ENCODE measurements at regions not wholly inside any gene's neighbourhood (a gene's known extent, or its start where the extent isn't known, plus 50 kb on each side); places are given as distances from the start of the nearest gene placed in this dataset.

DNA sequence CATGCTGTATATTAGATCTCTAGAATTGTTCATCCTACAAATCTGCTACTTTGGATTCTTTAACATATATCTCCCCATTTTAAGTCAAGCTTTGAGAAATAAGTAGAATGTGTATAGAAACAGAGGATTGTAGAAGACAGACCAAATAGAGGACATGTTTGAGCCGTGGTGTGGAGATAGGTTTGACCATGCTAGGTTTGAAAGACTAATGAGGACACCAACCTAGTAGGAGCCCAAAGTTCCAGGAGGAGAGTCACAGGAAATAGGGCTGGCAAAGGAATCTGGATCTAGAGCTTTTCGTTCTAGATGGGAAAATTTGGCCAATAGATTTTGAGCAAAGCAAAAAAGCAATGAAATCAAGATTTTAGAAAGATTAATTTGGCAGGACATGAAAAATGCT, 60.5 kb upstream of the TBX20 start:
- Histone ChIP-seq H2BK15ac (ENCODE audit: low read length) (no peak overlapping the region), H3K79me1 (ENCODE audit: low read depth, low read length) (no peaks in the 10 kb centered on the region), H3K27me3 (ENCODE audit: control insufficient read depth in 3 of 3, insufficient read depth in 3 of 3, low read depth in 1 of 3, low read length in 3 of 3) (no peaks in the 10 kb centered on the region), H2BK5ac (ENCODE audit: low read length) (no peak overlapping the region), H3K36me3 (replicated peaks in 1 of 2; ENCODE audit: control insufficient read depth in 2 of 2, insufficient read depth in 2 of 2, low read length in 2 of 2) (no peaks in the 10 kb centered on the region), H3K4me3 (ENCODE audit: low read length in 2 of 2) (no peak overlapping the region), H3K4me2 (ENCODE audit: insufficient read depth, low read length, poor library complexity, severe bottlenecking) (no peak overlapping the region), H2AFZ (ENCODE audit: low read length) (no peak overlapping the region), H3K9me3 (replicated peaks in 1 of 2; ENCODE audit: control insufficient read depth in 2 of 2, insufficient read depth in 1 of 2, low read depth in 1 of 2, low read length in 2 of 2) (no peaks in the 10 kb centered on the region), H3K9ac (ENCODE audit: low read depth, low read length, poor library complexity) (no peak overlapping the region), H3K4me1 (ENCODE audit: control insufficient read depth in 2 of 2, insufficient read depth in 1 of 2, low read depth in 1 of 2, low read length in 2 of 2) (peaks cover 0 to 2% of the 10 kb centered on the region in 2 donors), H2BK120ac (ENCODE audit: low read depth, low read length) (no peak overlapping the region), H3K27ac (replicated peaks; ENCODE audit: low read length) (no peak overlapping the region), H2BK12ac (ENCODE audit: low read length) (no peak overlapping the region), H3K18ac (ENCODE audit: low read length) (no peak overlapping the region), H4K8ac (ENCODE audit: low read depth, low read length) (no peak overlapping the region), H3K14ac (ENCODE audit: low read length) (no peak overlapping the region), H3K4ac (ENCODE audit: low read length) (no peak overlapping the region), H4K91ac (ENCODE audit: low read depth, low read length, poor library complexity) (no peak overlapping the region), H2AK5ac (ENCODE audit: low read depth, low read length) (no peak overlapping the region), H3K23ac (ENCODE audit: low read depth, low read length, poor library complexity) (no peak overlapping the region)
- no CpG with 5 or more reads among the region's 2 CpGs for WGBS, 2 donors (ENCODE audit: extremely low coverage in 2 of 2, insufficient read length in 2 of 2, insufficient replicate concordance in 1 of 2)
- no peak for DNase-seq (ENCODE audit: low spot score)

DNA sequence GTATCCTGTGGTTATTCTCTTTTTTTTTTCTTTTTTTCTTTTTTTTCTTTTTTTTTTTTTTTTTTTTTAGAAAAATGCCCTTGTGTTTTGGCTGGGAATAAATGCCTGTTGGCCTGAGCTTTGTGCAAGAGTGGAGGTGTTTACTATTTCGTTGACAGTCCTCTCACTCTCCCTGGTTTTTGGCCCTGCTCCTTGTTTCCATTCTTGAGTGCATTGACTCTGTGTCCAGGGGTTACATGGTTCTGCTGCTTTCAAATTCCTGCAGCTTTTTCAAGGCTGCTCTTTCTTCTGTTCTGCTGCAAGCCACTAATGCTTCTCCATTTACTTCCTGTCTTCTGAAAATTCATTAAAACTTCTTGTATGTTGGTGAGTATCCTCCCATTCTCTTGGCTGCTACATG, 59.7 kb upstream of the TBX20 start:
- H3K4me1 ChIP-seq (ENCODE audit: control insufficient read depth in 2 of 2, insufficient read depth in 1 of 2, low read depth in 1 of 2, low read length in 2 of 2): no peaks in the 10 kb centered on the region
- H4K8ac ChIP-seq (ENCODE audit: low read depth, low read length): no peak overlapping the region
- no peak overlapping the region for H3K4me2 ChIP-seq (ENCODE audit: insufficient read depth, low read length, poor library complexity, severe bottlenecking)
- no peak overlapping the region for H4K91ac ChIP-seq (ENCODE audit: low read depth, low read length, poor library complexity)
- no peak overlapping the region for H3K4me3 ChIP-seq (ENCODE audit: low read length in 2 of 2)
- no peak overlapping the region for H3K4ac ChIP-seq (ENCODE audit: low read length)
- H3K27ac ChIP-seq (replicated peaks; ENCODE audit: low read length): no peak overlapping the region
- H3K9ac ChIP-seq (ENCODE audit: low read depth, low read length, poor library complexity): no peak overlapping the region
- H2BK15ac ChIP-seq (ENCODE audit: low read length): no peak overlapping the region
- no peak overlapping the region for H3K23ac ChIP-seq (ENCODE audit: low read depth, low read length, poor library complexity)
- no peaks in the 10 kb centered on the region for H3K9me3 ChIP-seq (replicated peaks in 1 of 2; ENCODE audit: control insufficient read depth in 2 of 2, insufficient read depth in 1 of 2, low read depth in 1 of 2, low read length in 2 of 2)
- H2AFZ ChIP-seq (ENCODE audit: low read length): no peak overlapping the region
- no peak overlapping the region for H2AK5ac ChIP-seq (ENCODE audit: low read depth, low read length)
- DNase-seq (ENCODE audit: low spot score): no peak
- H2BK12ac ChIP-seq (ENCODE audit: low read length): no peak overlapping the region
- H2BK5ac ChIP-seq (ENCODE audit: low read length): no peak overlapping the region
- no peaks in the 10 kb centered on the region for H3K27me3 ChIP-seq (ENCODE audit: control insufficient read depth in 3 of 3, insufficient read depth in 3 of 3, low read depth in 1 of 3, low read length in 3 of 3)
- WGBS, 2 donors (ENCODE audit: extremely low coverage in 2 of 2, insufficient read length in 2 of 2, insufficient replicate concordance in 1 of 2): no CpG with 5 or more reads among the region's 1 CpG
- H3K36me3 ChIP-seq (replicated peaks in 1 of 2; ENCODE audit: control insufficient read depth in 2 of 2, insufficient read depth in 2 of 2, low read length in 2 of 2): no peaks in the 10 kb centered on the region
- H2BK120ac ChIP-seq (ENCODE audit: low read depth, low read length): no peak overlapping the region
- no peak overlapping the region for H3K14ac ChIP-seq (ENCODE audit: low read length)
- H3K79me1 ChIP-seq (ENCODE audit: low read depth, low read length): no peaks in the 10 kb centered on the region
- H3K18ac ChIP-seq (ENCODE audit: low read length): no peak overlapping the region

All from neuronal stem cell (in vitro differentiated cells).